ENCODE measurements at regions not wholly inside any gene's neighbourhood (a gene's known extent, or its start where the extent isn't known, plus 50 kb on each side); places are given as distances from the start of the nearest gene placed in this dataset.

DNA sequence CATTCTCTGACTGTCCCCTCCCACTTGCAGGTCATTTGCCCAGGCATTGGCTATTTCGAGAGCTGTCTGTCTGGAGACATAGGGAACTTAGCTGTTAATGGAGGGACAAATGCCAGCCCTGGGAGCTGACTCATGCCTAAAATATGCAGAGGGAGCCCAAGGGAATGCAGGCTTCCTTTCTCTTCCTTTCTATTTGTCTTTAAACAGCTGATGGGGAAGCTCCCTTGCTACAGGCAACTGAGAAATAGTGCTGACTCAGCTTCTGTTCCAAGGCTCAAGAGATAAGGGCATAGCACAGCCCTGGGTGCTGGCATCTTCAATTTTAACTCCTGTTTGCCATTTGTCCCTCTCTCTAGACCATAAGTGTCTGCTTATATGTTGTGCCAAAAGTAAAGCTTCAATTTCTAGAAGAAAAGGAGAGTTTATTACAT, 82.7 kb upstream of the C1GALT1 start:
- TF ChIP-seq POLR2A (IDR thresholded peaks at IDR 0.05) (no peak), EP300 (IDR thresholded peaks at IDR 0.05) (peak in 1 of 2 donors; percentile 60)
- TF ChIP-seq, protein P1, sequence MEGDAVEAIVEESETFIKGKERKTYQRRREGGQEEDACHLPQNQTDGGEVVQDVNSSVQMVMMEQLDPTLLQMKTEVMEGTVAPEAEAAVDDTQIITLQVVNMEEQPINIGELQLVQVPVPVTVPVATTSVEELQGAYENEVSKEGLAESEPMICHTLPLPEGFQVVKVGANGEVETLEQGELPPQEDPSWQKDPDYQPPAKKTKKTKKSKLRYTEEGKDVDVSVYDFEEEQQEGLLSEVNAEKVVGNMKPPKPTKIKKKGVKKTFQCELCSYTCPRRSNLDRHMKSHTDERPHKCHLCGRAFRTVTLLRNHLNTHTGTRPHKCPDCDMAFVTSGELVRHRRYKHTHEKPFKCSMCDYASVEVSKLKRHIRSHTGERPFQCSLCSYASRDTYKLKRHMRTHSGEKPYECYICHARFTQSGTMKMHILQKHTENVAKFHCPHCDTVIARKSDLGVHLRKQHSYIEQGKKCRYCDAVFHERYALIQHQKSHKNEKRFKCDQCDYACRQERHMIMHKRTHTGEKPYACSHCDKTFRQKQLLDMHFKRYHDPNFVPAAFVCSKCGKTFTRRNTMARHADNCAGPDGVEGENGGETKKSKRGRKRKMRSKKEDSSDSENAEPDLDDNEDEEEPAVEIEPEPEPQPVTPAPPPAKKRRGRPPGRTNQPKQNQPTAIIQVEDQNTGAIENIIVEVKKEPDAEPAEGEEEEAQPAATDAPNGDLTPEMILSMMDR (IDR thresholded peaks at IDR 0.05) = no peak

All from tibial nerve (tissue), 4 donors.